AG09319 (cell line): ENCODE measurements at regions not wholly inside any gene's neighbourhood (a gene's known extent, or its start where the extent isn't known, plus 50 kb on each side); places are given as distances from the start of the nearest gene placed in this dataset.

Experiments
- DNase-seq: peaks from one replicate; pipeline ENCODE4 v3.0.0-alpha.2; 2010; ENCODE audit warnings: low read depth; ENCODE audit errors: extremely low read depth
- CTCF ChIP-seq: IDR thresholded peaks from 2 replicates; pipeline ENCODE4 v1.5.1; 2011; ENCODE audit warnings: low read depth, mild to moderate bottlenecking, inconsistent platforms, low read length, moderate library complexity

GRCh38 chr6:146874278-146875018 lies 275.7 kb downstream of the ADGB start:
- no peak for DNase-seq
- no peak for TF ChIP-seq CTCF

- no peak for TF ChIP-seq CTCF
- no peak for DNase-seq
These were observed 277.1 kb downstream of the ADGB start for GRCh38 chr6:146875927-146876270.

GRCh38 chr6:146876271-146877151 lies 277.7 kb downstream of the ADGB start:
- no peak for TF ChIP-seq CTCF
- no peak for DNase-seq

- no peak for DNase-seq
- no peak for TF ChIP-seq CTCF
These were observed 279.6 kb downstream of the ADGB start for GRCh38 chr6:146878168-146878951.

- DNase-seq: no peak
- TF ChIP-seq CTCF: no peak
These were observed 280.2 kb downstream of the ADGB start for GRCh38 chr6:146878952-146879340.

- no peak for TF ChIP-seq CTCF
- no peak for DNase-seq
These were observed 280.8 kb downstream of the ADGB start for GRCh38 chr6:146879406-146880117.
